Endothelial cell of umbilical vein (primary cell): ENCODE measurements at regions not wholly inside any gene's neighbourhood (a gene's known extent, or its start where the extent isn't known, plus 50 kb on each side); places are given as distances from the start of the nearest gene placed in this dataset.

ENCODE experiments used
- BruUV-seq: library from RNA; stranded (reverse); fragments of 400-500 nt; replicated peaks from 2 replicates; lab custom pipeline; 2021; lab: Mats Ljungman, UMichigan
- CTCF ChIA-PET: fragments of 300-600, 350-600 bp; sonication (Branson Sonifier 250); formaldehyde crosslinking; loops from one replicate; lab custom pipeline; 2021; ENCODE audit warnings: antibody characterized with exemption, inconsistent platforms; lab: Charles Lee
- POLR2A ChIA-PET: fragments of 300-600, 350-600 bp; sonication (Branson Sonifier 250); formaldehyde crosslinking; loops from one replicate; lab custom pipeline; 2021; ENCODE audit warnings: antibody characterized with exemption, inconsistent platforms; lab: Charles Lee
- DNase-seq: peaks from one replicate; pipeline ENCODE4 v3.0.0-alpha.2; 2011; ENCODE audit warnings: low read depth, low spot score
- FAIRE-seq: peaks from 2 replicates; lab custom pipeline; 2011; peaks lifted over from hg19 to GRCh38; lab: Jason Lieb, UNC
- H2AFZ ChIP-seq: 2 replicates; pipeline ENCODE4 v1.6.0; 2012; ENCODE audit warnings: low read depth, low read length, control low read depth, inconsistent platforms
- H3K27ac ChIP-seq: 2 replicates; pipeline ENCODE4 v1.5.1; 2011; ENCODE audit warnings: low read depth, mild to moderate bottlenecking, control low read depth, low read length, moderate library complexity; ENCODE audit not compliant: insufficient read depth
- H3K27me3 ChIP-seq, 2 experiments: 2 replicates each; pipeline versions ENCODE4 v1.6.0 to v1.6.1; 2011; ENCODE audit warnings: low read length in 2 of 2, mixed read lengths in 1 of 2; ENCODE audit not compliant: control insufficient read depth in 2 of 2, insufficient read depth in 2 of 2
- H3K36me3 ChIP-seq, 2 experiments: 2 replicates in 1 of 2; 3 replicates in 1 of 2; pipeline ENCODE4 v1.5.1; 2011; ENCODE audit warnings: low read length in 2 of 2, mild to moderate bottlenecking in 1 of 2, moderate library complexity in 1 of 2; ENCODE audit not compliant: control insufficient read depth in 2 of 2, insufficient read depth in 2 of 2; ENCODE audit errors: extremely low read depth in 1 of 2
- H3K4me1 ChIP-seq: 3 replicates; pipeline ENCODE4 v1.5.1; 2011; ENCODE audit warnings: mild to moderate bottlenecking, low read length; ENCODE audit not compliant: control insufficient read depth, insufficient read depth; ENCODE audit errors: extremely low read depth
- H3K4me2 ChIP-seq: 2 replicates; pipeline ENCODE4 v1.6.1; 2011; ENCODE audit warnings: low read length, control low read depth, mixed read lengths; ENCODE audit not compliant: insufficient read depth
- H3K4me3 ChIP-seq, 3 experiments: fragments of 200-600 bp in 1 of 3; sonication (generic), shearing (Covaris generic) in 1 of 3; replicated peaks in 1 of 3; 2 replicates each; pipeline ENCODE4 v1.5.1; 2011 to 2016; ENCODE audit warnings: control low read depth in 3 of 3, low read length in 3 of 3, mild to moderate bottlenecking in 2 of 3, inconsistent platforms in 1 of 3, low read depth in 1 of 3, moderate library complexity in 1 of 3; ENCODE audit not compliant: insufficient read depth in 1 of 3
- H3K79me2 ChIP-seq: 2 replicates; pipeline ENCODE4 v1.6.0; 2012; ENCODE audit warnings: low read length, inconsistent platforms; ENCODE audit not compliant: control insufficient read depth, insufficient read depth
- H3K9ac ChIP-seq: replicated peaks from 2 replicates; pipeline ENCODE3; 2011; ENCODE audit warnings: low read length, control low read depth; ENCODE audit not compliant: insufficient read depth; ENCODE audit errors: extremely low read depth
- H3K9me1 ChIP-seq: replicated peaks from 3 replicates; pipeline ENCODE4 v1.6.0; 2011; ENCODE audit warnings: mild to moderate bottlenecking, low read length; ENCODE audit not compliant: control insufficient read depth, insufficient read depth; ENCODE audit errors: extremely low read depth
- H3K9me3 ChIP-seq: replicated peaks from 2 replicates; pipeline ENCODE4 v1.5.1; 2012; ENCODE audit warnings: low read length, inconsistent platforms; ENCODE audit not compliant: control insufficient read depth, insufficient read depth
- H4K20me1 ChIP-seq: replicated peaks from 2 replicates; pipeline ENCODE3; 2011; ENCODE audit warnings: mild to moderate bottlenecking, low read length; ENCODE audit not compliant: control insufficient read depth, insufficient read depth; ENCODE audit errors: extremely low read depth
- EZH2 ChIP-seq: IDR thresholded peaks from 2 replicates; pipeline ENCODE4 v1.6.1; 2012; ENCODE audit warnings: borderline replicate concordance, low read depth, mild to moderate bottlenecking, moderate library complexity, low read length, inconsistent platforms; ENCODE audit not compliant: severe bottlenecking
- FOS ChIP-seq: IDR thresholded peaks from 2 replicates; pipeline ENCODE4 v1.6.1; 2011; ENCODE audit warnings: mild to moderate bottlenecking, low read length, moderate library complexity, borderline replicate concordance; ENCODE audit not compliant: insufficient read depth
- GATA2 ChIP-seq: IDR thresholded peaks from 2 replicates; pipeline ENCODE4 v1.7.0; 2011; ENCODE audit warnings: low read depth, mild to moderate bottlenecking, moderate library complexity, mixed read lengths, low read length; ENCODE audit not compliant: insufficient read length, insufficient read depth
- JUN ChIP-seq: IDR thresholded peaks from 2 replicates; pipeline ENCODE4 v1.6.1; 2011; ENCODE audit warnings: borderline replicate concordance, low read depth; ENCODE audit not compliant: insufficient read length, insufficient read depth
- MYC ChIP-seq: IDR thresholded peaks from one replicate; pipeline ENCODE4 v1.6.1; 2011; ENCODE audit warnings: mild to moderate bottlenecking, low read depth, low read length
- POLR2A ChIP-seq: IDR thresholded peaks from 2 replicates; pipeline ENCODE4 v1.6.1; 2012; ENCODE audit warnings: low read depth, mild to moderate bottlenecking, control low read depth, low read length
- POLR2AphosphoS5 ChIP-seq: IDR thresholded peaks from 2 replicates; pipeline ENCODE4 v1.6.1; 2012; ENCODE audit warnings: low read depth, mild to moderate bottlenecking, control low read depth, low read length, moderate library complexity; ENCODE audit not compliant: insufficient read depth
- dilution Hi-C: fragments of 300-500 bp; cut with MboI; formaldehyde crosslinking; loops from one replicate; pipeline ENCODE4 v1.15.0; 2019; ENCODE audit warnings: low sequenced_read_pairs; ENCODE audit not compliant: extremely low pct_ligation_motif_present
- intact Hi-C: fragments of 100-400 bp; cut with micrococcal nuclease; formaldehyde crosslinking; loops from one replicate; pipeline ENCODE4 v1.10.0; 2022
- TF ChIP-seq, protein P1 (sequence below), 2 donors: IDR thresholded peaks; 1 replicate in 1 of 2; 2 replicates in 1 of 2; pipeline ENCODE4 v1.5.1; 2011; ENCODE audit warnings: low read length in 2 of 2, mild to moderate bottlenecking in 2 of 2, moderate library complexity in 2 of 2, control low read depth in 1 of 2, inconsistent platforms in 1 of 2, low read depth in 1 of 2; ENCODE audit not compliant: insufficient read depth in 1 of 2; ENCODE audit errors: extremely low read depth in 1 of 2
- TF ChIP-seq, protein P2 (sequence below): IDR thresholded peaks from 2 replicates; pipeline ENCODE4 v1.6.1; 2011; ENCODE audit not compliant: insufficient read depth, insufficient read length

DNA sequence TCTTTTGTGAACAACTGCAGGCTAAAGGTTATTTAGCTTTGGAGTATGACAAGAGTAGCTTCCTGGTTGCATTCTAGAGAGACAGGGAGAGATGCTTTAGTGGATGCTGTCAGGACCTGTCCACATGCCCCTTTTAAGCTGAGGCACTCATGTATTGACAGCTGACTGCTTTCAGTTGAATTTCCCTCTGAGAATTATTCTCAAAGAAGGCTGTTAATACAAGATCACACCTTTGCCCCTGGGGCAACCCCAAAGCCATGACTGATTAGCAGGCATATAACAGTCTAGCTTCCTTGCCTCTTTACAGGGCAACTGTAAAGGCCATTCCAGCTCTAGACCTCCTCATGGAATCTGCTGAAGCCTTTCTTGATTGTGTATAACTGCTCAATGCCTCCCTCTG lies 117.6 kb upstream of the ATP10B start:
- POLR2A ChIA-PET: no interaction called here

More for the DNA sequence above, 117.6 kb upstream of the ATP10B start:
- DNase-seq (no peak), FAIRE-seq (no peak)
- Histone ChIP-seq H3K9ac (no peak overlapping the region), H4K20me1 (no peaks in the 10 kb centered on the region), H3K79me2 (no peaks in the 10 kb centered on the region), H2AFZ (no peak overlapping the region), H3K27me3 (no peaks in the 10 kb centered on the region), H3K9me1 (no peaks in the 10 kb centered on the region), H3K4me2 (no peak overlapping the region), H3K9me3 (peaks cover 3% of the 10 kb centered on the region), H3K4me3 (no peak overlapping the region), H3K27ac (no peak overlapping the region), H3K36me3 (no peaks in the 10 kb centered on the region), H3K4me1 (no peaks in the 10 kb centered on the region)
- no TSS peak for BruUV-seq
- dilution Hi-C loops: no loop called here
- TF ChIP-seq MYC (no peak), GATA2 (no peak), POLR2A (no peak), FOS (no peak), POLR2AphosphoS5 (no peak), EZH2 (no peak), JUN (no peak)
- TF ChIP-seq, protein P1, sequence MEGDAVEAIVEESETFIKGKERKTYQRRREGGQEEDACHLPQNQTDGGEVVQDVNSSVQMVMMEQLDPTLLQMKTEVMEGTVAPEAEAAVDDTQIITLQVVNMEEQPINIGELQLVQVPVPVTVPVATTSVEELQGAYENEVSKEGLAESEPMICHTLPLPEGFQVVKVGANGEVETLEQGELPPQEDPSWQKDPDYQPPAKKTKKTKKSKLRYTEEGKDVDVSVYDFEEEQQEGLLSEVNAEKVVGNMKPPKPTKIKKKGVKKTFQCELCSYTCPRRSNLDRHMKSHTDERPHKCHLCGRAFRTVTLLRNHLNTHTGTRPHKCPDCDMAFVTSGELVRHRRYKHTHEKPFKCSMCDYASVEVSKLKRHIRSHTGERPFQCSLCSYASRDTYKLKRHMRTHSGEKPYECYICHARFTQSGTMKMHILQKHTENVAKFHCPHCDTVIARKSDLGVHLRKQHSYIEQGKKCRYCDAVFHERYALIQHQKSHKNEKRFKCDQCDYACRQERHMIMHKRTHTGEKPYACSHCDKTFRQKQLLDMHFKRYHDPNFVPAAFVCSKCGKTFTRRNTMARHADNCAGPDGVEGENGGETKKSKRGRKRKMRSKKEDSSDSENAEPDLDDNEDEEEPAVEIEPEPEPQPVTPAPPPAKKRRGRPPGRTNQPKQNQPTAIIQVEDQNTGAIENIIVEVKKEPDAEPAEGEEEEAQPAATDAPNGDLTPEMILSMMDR (IDR thresholded peaks at IDR 0.05; ENCODE audit: extremely low read depth in 1 of 2, insufficient read depth in 1 of 2, low read depth in 1 of 2, low read length in 2 of 2): no peak
- TF ChIP-seq, protein P2, sequence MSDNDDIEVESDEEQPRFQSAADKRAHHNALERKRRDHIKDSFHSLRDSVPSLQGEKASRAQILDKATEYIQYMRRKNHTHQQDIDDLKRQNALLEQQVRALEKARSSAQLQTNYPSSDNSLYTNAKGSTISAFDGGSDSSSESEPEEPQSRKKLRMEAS: no peak
- intact Hi-C loops: no loop called here
- CTCF ChIA-PET: no interaction called here
